ENCODE measurements at regions not wholly inside any gene's neighbourhood (a gene's known extent, or its start where the extent isn't known, plus 50 kb on each side); places are given as distances from the start of the nearest gene placed in this dataset.

DNA sequence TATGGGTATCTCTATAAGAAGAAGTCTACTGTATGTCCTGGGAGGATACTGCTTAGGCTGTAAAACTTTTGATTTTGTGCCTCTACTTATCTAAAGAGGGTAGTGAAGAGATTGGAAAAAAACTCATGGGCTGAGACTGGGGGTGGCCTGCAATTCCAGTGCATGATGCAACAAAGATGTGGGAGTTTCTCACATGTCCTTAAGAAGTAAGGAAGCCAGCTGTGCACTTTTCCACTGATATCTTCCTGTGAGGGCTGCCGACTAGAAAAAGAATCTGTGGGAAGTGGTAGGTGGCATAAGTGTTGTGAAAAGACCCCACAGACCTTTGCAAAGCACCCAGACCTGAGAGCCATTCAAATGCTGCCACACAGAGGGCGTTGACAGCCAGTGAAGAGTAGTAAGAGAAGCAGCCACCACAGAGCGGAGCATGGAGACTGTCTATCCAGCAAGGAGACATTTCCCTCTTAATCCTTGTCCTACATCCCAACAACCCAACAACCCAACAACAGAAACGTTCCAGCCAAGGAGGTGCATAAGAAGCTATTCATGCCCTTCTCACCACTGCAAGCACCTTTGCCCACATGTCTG, 65.1 kb downstream of the PFDN4 start:
- no peak for DNase-seq

DNA sequence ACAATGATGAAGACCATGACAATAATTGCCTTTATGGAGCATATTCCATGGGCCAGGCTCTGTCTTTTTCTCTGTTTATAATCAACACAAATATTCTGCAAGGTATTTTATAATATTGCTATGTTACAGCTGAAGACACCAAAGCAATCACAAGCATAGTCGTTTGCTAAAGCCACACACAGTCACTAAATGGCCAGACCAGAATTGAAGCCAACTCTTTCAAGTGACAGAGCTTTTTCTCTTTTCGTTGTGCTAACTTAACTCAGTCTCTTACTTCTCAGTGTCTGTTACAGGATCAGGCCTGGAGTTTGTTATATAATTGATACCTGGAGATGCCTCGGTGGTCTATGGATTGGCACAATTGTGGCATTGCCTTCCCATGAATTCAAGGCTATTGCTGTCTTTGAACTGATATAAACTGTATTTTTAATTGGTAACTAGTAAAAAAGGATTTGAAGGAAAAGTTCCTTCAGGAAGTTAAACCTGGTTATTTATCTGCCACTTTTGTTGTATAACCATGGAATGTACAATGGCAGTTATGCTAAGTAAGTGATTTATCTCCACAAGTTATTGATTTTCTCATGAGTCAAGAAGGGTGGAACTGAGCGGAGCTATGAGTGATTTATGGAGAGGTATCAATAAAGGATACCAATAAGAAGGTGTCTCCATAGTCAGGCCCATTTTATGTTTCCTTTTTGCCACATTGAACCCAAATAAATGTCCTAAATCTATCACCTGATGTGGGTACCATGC, 67.6 kb downstream of the PFDN4 start:
- no peak for DNase-seq

DNA sequence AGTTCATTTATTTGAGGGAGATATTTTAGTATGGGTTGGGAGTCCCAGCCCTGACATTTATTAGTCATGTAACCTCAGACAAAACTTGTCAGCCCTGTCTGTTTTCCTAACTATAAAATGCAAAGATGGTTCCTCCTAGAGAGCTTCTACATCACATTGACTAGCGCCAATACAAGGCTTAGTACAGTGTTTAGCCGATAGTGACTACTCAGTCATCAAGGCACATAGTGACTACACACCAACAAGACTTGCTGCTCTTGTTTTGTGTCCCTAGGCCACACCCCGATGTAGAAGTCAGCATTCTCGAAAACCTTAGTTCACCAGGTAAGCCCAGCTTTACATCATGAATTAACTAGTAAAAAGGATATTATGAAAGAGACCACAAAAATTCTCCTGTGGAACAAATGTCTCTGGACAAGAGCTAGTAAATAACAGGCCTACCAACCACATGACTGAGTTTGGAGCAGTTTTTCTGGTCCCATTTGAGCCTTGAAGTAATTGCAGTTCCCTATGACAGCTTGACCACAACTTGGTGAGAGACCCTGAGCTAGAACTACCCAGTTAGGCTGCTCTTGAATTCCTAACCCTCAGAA, 68.8 kb downstream of the PFDN4 start:
- DNase-seq: no peak

DNA sequence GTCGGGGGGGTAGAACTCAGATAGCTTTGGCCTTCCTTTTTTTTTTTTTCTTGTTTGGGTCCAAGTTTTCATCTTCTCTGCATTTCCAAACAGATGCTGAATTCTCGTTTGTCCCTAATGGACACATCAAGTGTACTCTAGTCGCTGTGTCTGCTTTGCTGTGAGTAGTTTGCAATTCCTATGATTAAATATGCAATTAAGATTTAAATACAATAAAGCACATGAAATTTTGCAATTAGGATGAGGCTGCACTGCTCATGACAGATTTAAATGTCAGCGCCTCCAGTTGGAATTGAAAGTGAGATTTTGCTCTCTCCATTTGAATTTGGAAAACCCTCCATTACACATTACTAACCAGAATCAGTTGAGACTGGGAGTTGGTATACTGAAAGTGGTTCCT, 70.4 kb downstream of the PFDN4 start:
- no peak for DNase-seq

DNA sequence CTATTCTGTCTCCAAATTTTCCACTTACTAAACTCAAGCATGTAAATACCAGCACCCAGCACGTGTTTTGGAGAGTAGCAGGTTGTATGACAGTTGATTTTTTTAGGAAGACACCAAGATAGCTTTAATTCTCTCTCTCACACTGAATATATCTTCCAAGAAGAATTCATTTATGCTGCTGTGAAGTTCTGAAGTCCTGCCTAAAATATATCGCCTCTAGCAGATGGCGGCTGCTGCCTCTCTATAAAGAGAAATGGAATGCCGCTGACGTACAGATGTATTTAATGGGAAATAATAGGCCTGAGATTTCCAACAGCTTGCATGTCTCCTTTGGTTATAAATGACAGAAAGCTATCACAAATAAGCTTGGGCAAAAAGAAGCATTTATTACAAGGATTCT, 74.7 kb downstream of the PFDN4 start:
- DNase-seq: no peak

DNA sequence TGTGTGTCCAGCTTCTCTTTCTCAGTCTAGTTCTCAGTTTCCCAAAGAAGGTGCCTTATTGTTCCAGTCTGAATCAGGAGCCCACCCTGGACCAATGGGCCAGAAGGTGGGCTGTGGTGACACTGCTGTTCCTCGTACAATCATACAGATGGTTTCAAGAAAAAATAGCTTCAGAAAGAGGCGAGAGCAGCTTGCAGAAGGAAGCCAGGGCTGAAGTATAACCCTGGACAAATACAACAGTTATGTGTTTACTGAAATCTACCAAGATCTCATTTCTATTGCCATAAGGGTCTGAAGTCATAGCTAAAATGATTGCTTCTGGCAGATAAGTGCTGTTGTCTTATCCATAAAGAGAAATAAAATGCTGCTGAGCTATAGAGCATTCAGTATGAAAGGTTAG, 75.4 kb downstream of the PFDN4 start:
- DNase-seq: no peak

DNA sequence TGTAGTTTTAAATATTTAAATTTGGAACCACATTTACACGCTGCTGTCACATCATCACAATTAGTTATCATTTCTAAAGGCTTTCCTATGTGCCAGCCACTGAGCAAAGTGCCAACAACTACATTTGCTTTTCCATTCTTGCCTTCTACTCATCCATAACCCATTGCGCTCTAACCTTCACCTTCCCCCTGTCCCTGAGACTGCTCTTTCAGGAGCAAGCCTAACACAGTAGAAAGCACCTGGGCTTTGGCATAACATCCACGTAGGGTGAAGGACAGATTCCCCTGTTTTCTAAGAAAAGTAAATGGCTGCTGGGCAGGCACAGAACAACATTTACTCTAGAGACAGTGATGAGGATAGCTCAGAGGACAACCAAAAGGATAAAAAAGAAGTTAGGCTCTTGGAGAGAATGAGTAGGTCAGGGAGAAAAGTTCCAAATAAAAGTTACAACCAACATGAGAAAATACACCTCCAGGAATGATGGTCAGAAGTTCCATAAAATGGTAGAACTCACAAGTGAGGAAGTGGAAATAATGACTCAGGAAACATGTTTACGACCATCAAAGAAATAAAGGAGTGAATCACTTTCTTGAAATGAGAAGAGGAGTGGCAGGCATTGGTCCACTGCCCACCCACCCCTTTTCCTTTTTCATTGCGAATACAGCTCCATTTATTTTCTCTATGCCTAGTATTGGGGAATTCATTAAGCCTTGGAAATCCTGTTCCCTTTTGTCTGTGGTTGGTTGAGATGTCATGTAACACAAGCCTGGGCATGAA, 77.2 kb downstream of the PFDN4 start:
- DNase-seq: no peak

DNA sequence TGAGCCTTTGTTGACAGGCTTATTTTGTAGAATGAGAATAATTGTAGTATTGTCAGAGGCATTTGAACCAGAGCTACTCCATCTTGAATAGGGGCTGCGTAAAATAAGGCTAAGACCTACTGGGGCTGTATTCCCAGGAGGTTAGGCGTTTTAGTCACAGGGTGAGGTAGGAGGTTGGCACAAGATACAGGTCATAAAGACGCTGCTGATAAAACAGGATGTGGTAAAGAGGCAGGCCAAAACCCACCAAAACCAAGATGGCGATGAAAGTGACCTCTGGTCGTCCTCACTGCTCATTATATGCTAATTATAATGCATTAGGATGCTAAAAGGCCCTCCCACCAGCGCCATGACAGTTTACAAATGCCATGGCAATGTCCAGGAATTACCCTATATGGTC, 82.7 kb downstream of the PFDN4 start:
- DNase-seq: no peak

DNA sequence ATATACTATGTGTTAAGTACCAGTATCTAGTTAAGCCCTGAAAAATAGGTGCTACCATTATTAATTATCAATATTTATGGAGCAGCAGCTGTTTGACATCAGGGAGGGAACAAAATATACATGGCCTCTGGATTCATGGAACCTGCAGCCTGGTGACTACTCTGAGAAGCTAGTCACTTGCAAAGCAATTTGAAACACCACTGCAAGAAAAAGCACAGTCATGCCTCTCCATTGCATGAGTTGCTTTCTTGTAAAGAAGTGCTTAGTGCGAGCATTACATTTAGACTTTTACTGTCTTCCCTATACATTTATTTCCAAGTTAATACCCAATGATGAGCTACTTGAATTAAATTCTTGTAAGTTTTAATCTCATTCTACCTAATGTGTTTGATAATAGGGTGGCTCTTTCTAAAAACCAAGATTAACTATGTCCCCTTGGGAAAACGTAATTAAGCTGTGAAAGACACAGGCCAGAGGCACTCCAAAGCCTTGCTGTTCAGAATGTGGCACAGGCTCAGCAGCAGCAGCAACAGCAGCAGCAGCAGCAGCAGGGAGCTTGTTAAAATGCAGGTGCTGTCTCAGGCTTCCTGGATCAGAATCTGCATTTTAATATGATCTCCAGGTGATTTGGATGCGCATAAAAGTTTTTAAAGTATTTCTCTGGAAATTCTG, 83.6 kb downstream of the PFDN4 start:
- no peak for DNase-seq

DNA sequence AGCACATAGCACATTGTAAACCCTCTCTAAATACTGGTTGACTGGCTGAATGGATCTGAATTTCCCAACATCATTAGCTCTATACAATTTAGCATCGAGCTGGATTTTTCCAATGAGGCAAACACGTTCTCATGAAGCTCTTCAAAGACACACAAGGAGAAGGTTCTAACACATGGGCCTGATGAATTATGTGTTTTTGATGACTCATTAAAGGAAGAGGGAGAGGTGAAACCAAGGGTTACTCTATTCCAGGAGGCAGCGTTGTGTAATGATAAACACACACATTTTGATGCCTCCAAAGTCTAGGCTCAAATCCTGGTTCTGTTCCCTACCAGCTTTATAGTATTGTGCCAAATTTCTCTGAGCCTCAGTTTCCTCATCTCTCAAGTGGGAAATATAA, 84.3 kb downstream of the PFDN4 start:
- no peak for DNase-seq

DNA sequence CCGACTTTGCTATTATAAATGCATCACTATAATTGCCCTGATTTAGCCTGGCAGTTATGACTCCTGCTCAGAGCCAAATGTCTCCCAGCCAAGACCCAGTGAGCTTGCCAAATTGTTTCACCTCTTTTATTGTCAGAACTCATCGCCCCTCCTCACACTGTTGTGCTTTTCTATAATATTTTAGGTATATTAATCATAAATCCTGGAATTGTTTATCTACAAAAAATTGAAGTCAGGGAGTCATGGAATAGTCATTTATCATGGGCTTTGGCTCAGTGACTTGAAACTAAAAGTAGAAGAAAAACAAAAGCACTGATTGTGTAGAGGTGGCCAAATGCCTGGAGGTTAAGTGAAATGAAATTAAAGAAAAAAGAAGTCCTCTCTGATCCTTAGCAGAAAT, 85.6 kb downstream of the PFDN4 start:
- DNase-seq: no peak

DNA sequence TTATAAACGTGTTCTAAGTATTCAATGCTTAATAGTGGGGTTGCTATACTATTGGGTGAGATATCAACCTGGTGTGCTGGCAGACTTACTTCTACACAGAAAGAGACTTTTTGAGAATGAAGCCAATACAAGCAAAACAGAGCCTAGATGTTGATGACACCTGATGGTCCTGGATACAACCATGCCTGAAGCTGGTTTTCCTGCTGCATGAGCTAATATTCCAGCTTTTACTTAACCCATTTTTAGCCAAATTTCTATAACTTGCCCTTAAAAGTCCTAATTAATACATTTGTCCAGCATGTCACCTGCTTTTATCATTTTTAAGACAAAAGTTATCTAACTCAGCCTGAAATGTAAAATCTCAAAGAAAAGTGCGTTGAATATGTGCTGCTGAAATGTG, 86.2 kb downstream of the PFDN4 start:
- no peak for DNase-seq

DNA sequence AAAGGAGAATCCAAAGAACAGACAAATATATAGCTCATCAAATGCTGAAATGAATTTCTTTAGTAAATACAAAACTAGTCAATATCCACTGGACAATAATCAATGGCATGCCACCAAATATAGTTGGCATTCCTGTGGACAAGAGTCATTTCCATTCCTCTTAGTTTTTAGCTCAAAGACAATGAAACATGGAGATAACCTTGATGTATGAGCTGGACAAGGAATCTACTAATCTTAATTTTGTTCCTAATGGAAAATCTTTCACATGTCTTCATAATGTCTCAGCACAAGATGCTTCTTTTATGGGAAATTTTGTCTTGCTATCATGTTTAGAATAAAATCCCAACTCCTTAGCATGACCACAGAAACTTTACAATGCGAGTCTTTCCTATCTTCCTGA, 87.8 kb downstream of the PFDN4 start:
- no peak for DNase-seq

DNA sequence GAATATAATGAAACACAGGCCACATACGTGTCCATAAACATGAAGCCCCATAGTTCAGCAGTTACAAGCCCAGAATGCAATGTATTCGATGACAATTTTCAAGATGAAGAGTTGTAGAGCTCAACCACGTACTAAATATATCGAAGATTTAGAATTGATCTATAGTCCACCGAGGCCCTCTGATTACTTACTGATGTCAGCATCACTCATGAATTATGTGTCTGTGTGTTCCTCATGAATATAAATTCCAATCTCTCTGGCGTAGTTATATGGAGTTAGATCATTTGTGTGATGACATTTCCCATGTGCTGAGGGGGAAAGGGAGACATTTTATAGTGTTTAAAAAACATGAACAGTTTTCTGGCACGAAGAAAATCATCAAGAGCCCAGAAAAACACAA, 97.5 kb downstream of the PFDN4 start:
- DNase-seq: no peak

DNA sequence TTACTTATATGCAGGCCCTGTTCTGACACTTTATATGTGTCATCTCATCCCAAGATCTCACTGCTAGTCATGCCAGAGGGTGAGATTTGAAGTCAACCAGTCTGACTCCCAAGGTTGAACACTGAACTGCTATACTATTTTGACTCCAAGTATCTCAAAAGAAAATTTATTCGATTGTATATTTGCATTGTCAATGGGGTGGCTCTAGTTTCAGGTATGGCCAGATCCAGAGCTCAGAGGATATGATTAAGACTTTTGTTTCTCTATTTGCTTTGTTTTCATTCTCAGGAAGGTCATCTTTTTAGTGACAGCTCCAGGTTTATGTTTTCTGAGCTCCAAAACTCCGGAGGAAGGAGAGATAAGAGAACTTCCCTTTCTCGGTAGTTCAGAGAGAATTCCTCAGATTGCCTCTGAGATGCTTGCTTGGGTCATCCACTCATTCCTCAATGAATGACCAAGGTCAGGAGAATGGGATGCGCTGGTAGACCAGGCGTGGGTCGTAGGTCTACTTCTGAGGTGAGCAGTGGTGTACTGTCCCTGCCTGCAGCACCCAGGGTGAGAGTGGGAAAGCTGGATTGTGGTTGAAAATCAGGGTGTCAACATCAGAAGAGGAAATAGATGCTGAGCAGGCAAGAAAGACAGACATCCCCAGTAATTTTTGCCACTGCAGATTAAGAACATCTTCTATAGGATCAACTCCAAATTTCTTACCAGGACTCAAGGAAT, 99.3 kb downstream of the PFDN4 start:
- DNase-seq: no peak

DNA sequence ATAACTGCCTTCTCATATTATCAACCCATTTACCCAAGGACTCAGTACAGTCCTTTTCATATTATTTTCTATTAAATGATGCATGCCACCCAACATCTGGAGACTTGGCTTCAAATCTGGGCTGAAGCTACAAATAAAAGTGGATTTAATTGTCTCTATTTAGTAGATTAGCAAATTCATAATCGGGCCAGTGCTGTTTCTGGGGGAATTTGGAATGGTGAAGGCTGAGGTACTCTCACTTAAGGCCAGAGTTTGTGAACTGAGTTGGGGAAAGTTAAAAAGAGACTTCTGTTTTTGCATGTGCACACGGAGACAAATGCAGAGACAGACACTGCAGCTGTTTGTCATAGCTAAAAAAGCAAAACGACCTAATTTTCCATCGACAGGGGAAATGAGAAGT, 100.9 kb downstream of the PFDN4 start:
- no peak for DNase-seq

DNA sequence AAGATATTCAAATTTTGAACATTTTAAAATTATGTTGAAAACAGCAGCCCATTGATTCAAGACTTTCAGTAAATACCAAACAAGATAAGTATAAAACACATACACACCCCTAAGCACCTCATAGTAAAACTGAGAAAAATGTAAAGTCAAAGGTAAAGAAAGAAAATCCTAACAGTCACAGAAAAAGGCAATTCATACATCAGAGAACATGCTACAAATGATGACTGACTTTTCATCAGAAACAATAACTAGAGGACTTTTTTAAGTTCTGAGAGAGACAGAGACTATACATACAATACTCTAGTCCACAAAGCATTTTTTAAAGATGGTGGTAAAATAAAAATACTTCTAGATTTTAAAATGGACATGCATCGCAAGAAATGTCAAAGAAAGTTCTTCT, 111.0 kb downstream of the PFDN4 start:
- DNase-seq: no peak

DNA sequence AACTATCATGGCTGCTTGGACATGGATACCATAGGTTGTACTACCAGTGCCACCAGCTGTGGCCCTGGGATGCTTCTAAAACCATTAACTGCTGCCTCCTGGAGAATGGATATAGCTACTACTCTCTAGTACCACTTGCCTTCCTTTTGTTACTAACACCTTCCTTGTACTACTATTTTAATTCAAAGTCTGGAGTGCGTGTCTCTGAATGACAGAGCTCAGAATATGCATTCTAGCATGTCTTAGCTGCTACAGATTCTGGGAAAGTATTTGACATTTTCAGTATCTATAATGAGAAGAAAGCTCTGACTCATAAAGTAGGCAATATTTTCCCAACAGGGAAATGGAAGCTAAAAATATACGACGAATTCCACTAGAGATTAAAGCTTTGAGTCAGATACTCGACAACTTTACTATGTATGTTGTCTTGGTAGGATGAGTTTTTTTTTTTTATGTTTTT, 112.3 kb downstream of the PFDN4 start:
- no peak for DNase-seq

DNA sequence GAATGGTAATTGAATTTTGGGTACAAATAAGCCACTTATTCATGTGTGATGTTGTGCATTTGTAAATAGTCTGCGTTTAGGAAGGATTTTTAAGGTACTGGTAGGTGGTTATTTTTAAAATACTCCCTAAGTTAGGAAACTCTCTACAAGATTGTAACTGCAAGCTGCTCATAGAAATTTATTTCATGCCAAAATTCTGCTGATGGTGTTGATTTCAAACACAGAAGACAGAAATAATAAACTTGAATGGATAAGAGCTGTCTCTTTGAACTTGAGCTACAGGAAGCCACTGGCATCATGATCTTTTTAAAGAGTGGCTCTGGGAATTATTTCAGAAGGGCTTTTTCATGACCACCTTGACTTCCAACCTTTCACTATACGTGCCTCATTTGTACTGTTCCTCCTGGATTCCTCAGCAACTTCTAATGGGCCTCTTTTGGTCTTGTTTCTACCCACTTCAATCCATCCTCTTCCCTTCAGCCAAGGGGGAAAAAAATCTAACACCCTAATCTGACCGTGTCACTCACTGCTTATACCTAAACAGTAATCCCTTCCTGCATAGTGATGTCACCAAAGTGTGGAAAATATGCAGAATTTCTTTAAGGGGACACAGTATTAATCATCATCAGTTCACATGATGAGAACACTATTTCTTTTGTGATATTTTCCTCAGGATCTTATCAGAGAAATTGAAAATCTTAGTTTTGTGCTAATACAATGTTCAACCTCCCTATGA, 113.6 kb downstream of the PFDN4 start:
- no peak for DNase-seq

DNA sequence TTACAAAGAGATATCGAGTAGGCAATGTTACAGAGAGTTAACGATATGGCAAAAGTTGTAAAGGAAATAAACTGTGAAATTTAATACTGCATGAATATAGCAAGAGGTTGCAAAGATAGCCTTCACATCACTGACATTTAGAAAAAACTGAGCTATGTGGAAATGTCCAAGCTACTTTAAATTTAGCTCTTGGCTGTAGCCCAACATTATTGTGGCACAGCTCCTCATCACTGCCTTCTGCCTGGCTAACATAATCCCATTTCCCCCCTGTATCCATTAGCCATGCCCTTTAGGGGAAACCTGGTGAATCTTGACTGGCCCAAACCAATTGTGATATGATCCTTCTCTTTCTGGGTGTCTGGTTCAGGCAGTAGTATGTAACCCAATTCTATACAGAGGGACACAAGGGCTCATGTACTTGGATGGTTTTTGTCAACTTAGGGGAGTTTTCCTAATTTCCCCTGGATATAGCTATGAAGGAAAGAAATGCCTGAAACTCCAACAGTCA, 115.4 kb downstream of the PFDN4 start:
- no peak for DNase-seq

DNA sequence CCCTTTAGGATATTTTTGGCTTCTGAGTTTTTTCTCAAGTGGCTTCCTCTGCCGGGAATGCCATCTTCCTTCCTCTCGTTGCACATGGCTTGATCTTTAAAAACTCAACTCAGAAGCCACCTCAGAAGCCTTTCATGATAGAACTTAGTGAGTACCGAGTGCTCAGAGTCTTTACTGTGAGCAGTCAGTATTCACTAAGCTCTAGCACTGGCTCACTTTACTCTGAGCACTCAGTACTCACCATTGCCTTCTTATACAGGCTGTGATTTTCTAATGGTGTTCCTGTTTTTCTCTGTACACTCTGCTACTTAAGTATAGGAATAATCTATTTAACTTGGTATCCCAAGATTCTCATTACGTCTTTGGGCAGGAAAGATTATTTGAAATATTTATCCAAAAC, 116.2 kb downstream of the PFDN4 start:
- no peak for DNase-seq
